Brain microvascular endothelial cell (primary cell): ENCODE measurements at regions not wholly inside any gene's neighbourhood (a gene's known extent, or its start where the extent isn't known, plus 50 kb on each side); places are given as distances from the start of the nearest gene placed in this dataset.

Source experiments
- DNase-seq: peaks from one replicate; pipeline ENCODE4 v3.0.0-alpha.2; 2020
- H3K27ac ChIP-seq: fragments of 250-450 bp; sonication (Bioruptor Pico); 2 replicates; pipeline ENCODE4 v1.5.1; 2020; ENCODE audit warnings: mild to moderate bottlenecking, moderate library complexity
- H3K27me3 ChIP-seq: fragments of 250-450 bp; sonication (Bioruptor Pico); replicated peaks from 2 replicates; pipeline ENCODE4 v1.5.1; 2020; ENCODE audit warnings: mild to moderate bottlenecking
- H3K36me3 ChIP-seq: fragments of 250-450 bp; sonication (Bioruptor Pico); replicated peaks from 2 replicates; pipeline ENCODE4 v1.5.1; 2020; ENCODE audit warnings: mild to moderate bottlenecking
- H3K4me3 ChIP-seq: 2 replicates; pipeline ENCODE4 v1.5.1; 2011; ENCODE audit warnings: low read depth, mild to moderate bottlenecking, control low read depth, low read length, moderate library complexity
- in situ Hi-C: cut with HindIII; loops from 2 replicates; pipeline ENCODE4 v1.10.0; 2017; ENCODE audit warnings: low sequenced_read_pairs, low pct_ligation_motif_present
- TF ChIP-seq, protein P1 (sequence below): IDR thresholded peaks from 2 replicates; pipeline ENCODE4 v1.5.1; 2011; ENCODE audit warnings: low read depth, mild to moderate bottlenecking, moderate library complexity, low read length, control low read depth, inconsistent platforms; ENCODE audit errors: missing control alignments

DNA sequence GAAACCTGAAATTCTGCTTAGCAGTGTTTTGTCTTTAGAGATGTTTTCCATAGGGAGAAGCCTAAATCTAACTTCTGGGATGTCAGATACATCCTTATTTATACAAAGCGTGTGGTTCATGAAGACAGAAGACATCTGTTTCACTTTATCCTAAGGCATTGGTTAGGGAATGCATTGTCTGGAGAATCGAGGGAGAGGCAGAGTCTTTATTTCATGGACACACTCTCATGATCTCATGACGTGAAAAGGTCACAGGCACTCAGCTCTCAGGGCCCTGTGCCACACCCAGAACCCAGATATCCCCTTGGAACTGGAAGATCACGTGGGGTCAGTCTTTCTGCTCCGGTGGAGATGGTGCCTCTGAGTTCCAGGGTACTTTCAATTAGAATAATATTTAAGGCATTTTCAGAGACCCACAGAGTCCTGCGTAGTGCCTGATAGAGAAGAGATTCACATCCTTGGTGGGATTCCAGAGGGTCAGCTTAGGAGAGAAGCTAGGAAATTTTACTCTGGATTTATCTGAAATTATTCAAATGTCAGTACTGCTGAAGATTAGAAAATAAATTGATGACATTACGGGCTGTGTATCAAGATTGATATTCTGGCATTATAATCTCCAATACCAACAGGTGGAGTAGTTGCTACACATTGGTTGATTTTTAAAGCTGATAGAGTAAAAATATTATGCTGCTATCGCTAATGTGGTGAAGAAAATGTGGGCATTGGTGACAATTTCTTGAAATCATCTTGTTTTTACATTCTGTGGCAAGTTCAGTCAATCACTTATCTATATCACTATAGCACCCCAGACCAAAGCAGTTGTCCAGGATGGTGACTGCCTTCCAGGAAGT, 378.3 kb downstream of the MTRR start:
- H3K27ac ChIP-seq = no peak overlapping the region
- TF ChIP-seq, protein P1, sequence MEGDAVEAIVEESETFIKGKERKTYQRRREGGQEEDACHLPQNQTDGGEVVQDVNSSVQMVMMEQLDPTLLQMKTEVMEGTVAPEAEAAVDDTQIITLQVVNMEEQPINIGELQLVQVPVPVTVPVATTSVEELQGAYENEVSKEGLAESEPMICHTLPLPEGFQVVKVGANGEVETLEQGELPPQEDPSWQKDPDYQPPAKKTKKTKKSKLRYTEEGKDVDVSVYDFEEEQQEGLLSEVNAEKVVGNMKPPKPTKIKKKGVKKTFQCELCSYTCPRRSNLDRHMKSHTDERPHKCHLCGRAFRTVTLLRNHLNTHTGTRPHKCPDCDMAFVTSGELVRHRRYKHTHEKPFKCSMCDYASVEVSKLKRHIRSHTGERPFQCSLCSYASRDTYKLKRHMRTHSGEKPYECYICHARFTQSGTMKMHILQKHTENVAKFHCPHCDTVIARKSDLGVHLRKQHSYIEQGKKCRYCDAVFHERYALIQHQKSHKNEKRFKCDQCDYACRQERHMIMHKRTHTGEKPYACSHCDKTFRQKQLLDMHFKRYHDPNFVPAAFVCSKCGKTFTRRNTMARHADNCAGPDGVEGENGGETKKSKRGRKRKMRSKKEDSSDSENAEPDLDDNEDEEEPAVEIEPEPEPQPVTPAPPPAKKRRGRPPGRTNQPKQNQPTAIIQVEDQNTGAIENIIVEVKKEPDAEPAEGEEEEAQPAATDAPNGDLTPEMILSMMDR = no peak
- no peaks in the 10 kb centered on the region for H3K27me3 ChIP-seq
- no peak overlapping the region for H3K4me3 ChIP-seq
- no peak for DNase-seq
- in situ Hi-C loops = no loop called here
- no peaks in the 10 kb centered on the region for H3K36me3 ChIP-seq

DNA sequence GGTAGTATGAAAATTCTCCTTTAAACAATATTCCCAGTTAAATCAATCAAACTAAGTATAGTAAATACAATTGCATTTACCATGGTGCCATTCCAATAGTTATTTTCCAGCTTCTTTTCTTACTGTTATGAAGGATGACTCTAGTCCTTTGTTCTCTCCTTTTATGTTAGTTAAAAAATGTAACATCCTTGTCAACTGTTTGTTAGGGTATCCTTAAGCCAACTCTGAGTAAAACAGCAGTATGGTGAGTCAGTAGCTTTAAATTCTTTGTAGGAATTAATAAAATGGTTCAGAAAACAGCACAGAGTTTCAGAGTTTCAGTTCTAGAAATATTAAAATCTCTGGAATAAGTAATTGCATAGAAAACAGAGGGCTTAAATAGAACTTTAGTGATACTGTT, 384.4 kb downstream of the MTRR start:
- H3K27ac ChIP-seq = no peak overlapping the region
- H3K36me3 ChIP-seq = no peaks in the 10 kb centered on the region
- in situ Hi-C loops = no loop called here
- DNase-seq = no peak
- TF ChIP-seq, protein P1 = no peak
- no peak overlapping the region for H3K4me3 ChIP-seq
- no peaks in the 10 kb centered on the region for H3K27me3 ChIP-seq

- no peak for DNase-seq
- Histone ChIP-seq H3K36me3 (no peaks in the 10 kb centered on the region), H3K4me3 (no peak overlapping the region), H3K27me3 (no peaks in the 10 kb centered on the region), H3K27ac (no peak overlapping the region)
- TF ChIP-seq, protein P1 = no peak
- in situ Hi-C loops = no loop called here
Measured at GRCh38 chr5:8254674-8255073, 385.7 kb downstream of the MTRR start.

DNA sequence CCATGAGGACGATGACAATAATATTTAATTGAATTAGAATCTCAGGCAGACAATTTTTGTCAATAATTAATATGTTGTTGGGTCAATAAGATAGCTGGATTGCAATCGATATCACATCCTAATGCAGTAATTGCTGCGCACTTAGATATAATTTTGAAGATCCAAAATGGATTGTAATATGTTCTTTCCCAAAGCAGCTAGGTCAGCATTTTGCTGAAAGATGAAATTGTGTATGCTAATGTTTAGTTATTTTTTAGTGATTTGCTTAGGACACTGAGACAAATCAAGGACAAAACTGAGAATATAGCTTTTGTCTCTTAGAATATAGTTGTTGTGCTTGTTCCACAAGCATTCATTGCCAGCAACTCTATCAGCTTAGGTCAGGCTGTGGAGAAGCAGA, 389.9 kb downstream of the MTRR start:
- TF ChIP-seq, protein P1 = no peak
- in situ Hi-C loops = no loop called here

DNA sequence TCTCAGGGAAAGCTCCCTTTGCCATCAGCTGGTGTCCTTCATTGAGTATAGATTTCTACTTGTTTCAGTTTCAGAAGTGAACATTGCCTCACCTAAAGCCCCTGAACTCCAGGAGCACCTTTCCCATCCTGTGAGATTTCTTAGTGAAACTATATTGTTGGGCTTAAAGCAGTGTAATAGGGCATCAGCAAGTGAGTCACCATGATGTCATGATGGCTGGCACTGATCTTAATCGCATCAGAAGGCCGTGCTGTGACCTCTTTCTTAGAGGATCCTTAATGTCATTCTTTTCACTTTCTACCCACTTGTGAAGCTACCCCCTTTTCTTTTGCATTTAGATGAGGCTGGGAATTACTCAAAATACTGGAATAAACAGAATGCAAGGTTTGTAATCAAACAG, 401.3 kb downstream of the MTRR start:
- TF ChIP-seq, protein P1 = no peak
- H3K27ac ChIP-seq = no peak overlapping the region
- H3K36me3 ChIP-seq = no peaks in the 10 kb centered on the region
- no peaks in the 10 kb centered on the region for H3K27me3 ChIP-seq
- in situ Hi-C loops = no loop called here
- DNase-seq = no peak
- H3K4me3 ChIP-seq = no peak overlapping the region

More for the DNA sequence above, 389.9 kb downstream of the MTRR start:
- H3K4me3 ChIP-seq = no peak overlapping the region
- DNase-seq = no peak
- no peaks in the 10 kb centered on the region for H3K27me3 ChIP-seq
- H3K36me3 ChIP-seq = no peaks in the 10 kb centered on the region
- H3K27ac ChIP-seq = no peak overlapping the region
